ENCODE measurements at regions not wholly inside any gene's neighbourhood (a gene's known extent, or its start where the extent isn't known, plus 50 kb on each side); places are given as distances from the start of the nearest gene placed in this dataset.

GRCh38 chr5:173703466-173703865 lies 87.0 kb upstream of the BOD1 start:
- no peak for TF ChIP-seq CTCF (IDR thresholded peaks at IDR 0.05)
- TF ChIP-seq POLR2AphosphoS5 (IDR thresholded peaks at IDR 0.05), result no peak
- no peak for TF ChIP-seq POLR2A (IDR thresholded peaks at IDR 0.05)
- no peak for TF ChIP-seq EP300 (IDR thresholded peaks at IDR 0.05)

All from upper lobe of left lung (tissue), 4 donors.